ENCODE measurements at regions not wholly inside any gene's neighbourhood (a gene's known extent, or its start where the extent isn't known, plus 50 kb on each side); places are given as distances from the start of the nearest gene placed in this dataset.

DNA sequence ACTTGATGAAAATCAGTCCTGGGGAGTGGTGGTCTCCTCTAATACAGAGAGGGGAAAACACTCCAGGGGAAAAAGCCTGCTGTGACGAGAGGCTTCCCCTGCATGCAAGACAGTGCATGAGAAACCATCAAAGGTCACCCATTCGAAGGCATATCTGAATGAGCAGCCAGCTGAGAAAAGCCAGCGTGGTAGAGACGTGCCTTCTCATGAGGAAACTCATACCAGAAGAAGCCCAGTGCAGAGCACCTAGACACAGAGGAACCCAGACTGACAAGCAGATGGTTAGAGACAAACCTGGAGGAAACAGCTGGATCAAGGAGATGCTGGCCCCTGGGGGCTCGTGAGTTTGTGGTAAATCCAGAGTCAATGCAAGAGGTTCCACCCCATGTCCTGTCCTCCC is 534.8 kb downstream of the BRD1 start:
- DNase-seq: no peak

DNA sequence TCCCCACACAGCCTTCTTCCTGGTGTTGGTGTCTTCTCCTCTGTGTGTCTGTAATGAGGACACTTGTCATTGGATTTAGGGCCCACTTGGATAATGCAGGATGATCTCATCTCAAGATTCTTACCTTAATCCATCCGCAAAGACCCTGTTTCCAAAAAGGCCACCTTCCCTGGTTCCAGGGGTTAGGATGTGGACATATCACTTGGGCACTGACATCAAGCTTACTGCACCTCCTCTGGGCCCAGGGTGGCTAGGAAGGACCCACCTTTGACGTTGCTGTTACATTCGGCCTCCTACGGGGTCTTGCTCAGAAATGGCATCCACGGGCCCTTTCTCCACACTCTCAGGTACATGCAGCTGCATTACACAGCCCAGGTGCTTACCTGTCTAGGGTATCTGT is 535.9 kb downstream of the BRD1 start:
- no peak for DNase-seq

DNA sequence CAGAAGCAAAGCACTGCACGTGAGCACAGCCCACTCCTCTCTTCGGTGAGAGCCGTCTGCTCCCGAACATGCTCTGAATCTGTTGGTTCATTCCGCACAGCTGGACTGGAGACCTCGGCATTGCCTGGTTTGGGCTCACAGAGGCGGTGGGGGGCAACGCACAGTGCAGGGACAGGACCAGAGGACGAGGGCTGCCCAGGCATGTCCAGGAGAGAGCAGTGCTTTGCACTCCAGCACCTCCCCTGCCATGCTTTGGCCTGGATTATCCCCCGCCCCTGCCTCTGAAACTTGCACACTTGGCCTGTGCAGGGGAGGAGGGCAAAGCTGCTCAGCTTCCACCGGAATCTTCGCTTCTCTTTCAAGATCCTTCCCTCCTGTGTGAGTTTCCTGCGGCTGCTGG is 536.5 kb downstream of the BRD1 start:
- DNase-seq: no peak

DNA sequence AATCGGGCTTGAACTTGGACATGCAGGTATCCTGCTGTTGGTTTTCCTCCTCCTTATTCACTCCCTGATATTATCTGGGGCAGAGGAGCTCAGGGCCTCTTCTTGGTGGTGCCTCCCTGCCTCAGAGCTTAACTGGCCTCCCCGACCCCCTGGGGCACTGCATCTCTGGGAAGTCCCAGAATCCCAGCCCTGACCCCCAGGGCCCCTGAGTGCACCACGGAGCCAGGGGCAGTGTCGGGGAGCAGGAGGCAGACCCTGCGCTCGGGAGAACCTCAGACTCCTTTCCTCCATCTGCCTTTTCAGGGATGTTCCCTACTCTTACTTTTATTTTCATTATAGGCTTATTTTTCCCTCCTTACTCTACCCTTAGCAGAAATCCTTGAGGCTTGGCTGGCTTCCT is 537.0 kb downstream of the BRD1 start:
- DNase-seq: no peak

DNA sequence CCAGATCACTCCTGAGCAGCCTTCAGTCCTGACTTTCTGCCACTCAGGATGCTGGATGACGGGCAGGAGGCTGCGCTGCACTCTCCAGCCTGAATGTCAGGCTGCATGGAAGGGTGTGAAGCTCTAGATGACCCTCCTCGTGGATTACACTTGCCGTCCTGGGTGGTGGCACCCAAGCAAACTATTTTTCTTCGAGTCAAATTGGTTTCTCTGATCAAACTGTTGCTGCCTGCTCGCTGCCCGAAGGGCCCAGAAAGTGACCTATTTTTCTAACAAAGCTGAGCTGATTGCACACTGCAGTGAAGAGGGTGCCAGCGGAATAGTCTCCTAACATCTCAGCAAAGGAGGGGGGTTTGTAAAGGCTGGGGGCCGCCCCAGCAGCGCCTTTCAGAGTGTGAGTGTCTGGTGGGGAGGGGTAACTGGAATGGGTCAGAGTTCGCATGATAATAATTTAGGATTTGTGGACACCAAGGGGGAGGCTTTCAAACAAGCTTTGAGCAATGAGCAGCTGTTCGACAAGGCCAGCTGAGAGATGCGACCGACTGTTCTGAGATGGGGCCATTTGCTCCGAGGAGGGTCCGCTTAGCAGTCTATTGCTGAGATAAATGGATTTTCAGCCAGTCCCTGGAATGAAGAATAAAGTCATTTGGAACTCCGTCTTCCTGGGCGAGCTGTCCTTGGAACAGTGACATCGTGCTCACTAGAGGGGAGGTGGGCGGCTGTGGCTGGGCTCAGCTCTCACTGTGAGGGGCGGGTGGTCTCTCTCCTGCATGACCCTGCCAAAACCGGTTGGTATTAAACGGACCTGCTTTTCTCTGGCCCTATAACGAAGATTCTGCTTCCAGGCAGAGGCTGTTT is 537.6 kb downstream of the BRD1 start:
- no peak for DNase-seq

DNA sequence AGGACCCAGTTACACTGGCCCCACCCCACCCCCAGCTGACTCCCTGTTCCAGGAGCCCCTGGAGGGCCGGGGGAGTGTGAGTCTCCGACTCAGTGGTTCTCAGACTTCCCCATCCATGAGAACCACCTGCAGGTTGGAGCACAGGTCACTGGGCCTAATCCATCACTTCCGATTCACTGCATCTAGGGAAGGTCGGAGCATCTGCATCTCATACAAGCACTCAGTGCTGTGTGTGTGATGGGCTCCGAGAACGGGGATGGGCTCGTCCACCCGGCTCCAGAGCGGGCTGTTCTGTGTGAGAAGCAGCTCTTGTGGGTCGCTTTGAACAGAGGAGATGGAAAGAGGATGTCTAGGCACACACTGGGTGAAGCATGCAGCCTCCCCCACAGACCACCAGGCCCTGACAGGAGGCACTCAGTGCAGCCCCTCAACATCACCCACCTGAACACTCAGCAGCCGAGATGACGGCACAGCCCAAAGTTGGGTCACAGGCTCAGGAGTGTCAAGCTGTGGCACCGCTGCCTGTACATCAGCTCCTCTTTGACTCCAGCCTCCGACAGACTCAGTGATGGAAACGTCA is 541.4 kb downstream of the BRD1 start:
- no peak for DNase-seq

DNA sequence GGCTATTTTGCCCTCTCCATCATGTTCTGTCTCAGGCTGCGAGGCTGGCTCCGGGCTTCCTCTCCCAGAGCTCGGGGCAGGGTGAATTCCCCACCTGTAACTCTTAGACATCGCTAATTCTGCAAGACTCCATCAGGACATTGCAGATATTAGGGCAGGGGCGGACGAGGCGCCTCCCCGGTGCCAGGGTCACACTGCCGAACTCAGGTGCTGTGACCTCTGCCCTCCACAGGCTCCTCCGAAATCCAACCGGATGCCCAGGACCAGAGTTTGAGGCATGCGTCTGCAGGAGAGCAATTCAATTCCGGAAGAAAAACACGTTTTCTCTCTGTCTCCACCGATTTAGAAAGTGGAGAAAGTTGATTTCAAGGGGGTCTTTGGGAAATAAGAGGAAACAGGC is 542.7 kb downstream of the BRD1 start:
- no peak for DNase-seq

DNA sequence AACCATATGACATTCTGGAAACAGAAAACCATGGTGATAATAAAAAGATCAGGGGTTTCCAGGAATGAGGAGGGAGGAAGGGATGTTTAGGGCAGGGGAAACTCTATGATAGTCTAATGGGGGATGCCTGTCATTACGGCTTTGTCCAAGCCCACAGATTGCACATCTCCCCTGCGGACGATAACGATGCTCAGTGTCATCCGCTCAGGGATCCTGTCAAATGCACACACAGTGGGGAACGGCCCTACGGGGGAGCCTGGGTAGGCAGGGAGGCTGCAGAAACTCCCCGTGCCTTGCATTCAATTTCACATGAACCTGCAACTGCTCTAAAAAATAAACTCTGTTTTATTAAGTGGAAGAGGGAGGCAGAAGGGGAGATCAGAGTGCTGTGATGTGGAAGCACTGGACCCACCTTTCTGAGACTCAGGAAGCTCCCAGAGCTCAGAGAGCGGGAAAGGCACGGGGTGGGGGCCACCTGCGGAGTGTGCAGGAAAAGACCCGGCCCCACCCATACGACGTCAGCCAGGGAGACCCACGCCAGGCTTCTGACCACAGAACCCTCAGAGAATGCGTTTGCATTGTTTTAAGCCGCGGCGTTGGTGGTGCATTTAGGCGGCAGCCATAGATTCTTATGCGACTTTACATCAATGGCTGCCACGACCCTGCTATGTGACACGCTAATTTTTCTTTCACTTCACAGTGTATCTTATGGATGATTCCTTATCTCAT is 543.5 kb downstream of the BRD1 start:
- no peak for DNase-seq

DNA sequence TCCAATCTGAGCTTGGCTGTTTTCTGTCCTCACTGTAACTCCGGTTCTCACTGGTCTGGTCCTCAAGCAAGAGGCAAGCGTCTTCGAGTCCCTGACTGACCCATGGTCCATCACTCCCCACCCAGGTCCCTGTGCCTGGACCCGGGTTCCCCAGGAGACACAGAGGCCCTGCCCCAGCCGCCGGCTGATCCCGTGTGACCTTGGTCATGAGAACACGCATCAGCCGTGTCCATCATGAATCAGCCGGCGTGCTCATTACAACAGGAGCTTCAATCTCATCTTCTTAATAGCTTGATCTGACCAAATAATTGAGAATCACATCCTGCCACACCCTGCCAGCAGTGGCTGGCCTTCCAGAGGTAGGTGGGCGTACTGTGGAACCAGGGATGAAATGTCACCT is 545.1 kb downstream of the BRD1 start:
- no peak for DNase-seq

DNA sequence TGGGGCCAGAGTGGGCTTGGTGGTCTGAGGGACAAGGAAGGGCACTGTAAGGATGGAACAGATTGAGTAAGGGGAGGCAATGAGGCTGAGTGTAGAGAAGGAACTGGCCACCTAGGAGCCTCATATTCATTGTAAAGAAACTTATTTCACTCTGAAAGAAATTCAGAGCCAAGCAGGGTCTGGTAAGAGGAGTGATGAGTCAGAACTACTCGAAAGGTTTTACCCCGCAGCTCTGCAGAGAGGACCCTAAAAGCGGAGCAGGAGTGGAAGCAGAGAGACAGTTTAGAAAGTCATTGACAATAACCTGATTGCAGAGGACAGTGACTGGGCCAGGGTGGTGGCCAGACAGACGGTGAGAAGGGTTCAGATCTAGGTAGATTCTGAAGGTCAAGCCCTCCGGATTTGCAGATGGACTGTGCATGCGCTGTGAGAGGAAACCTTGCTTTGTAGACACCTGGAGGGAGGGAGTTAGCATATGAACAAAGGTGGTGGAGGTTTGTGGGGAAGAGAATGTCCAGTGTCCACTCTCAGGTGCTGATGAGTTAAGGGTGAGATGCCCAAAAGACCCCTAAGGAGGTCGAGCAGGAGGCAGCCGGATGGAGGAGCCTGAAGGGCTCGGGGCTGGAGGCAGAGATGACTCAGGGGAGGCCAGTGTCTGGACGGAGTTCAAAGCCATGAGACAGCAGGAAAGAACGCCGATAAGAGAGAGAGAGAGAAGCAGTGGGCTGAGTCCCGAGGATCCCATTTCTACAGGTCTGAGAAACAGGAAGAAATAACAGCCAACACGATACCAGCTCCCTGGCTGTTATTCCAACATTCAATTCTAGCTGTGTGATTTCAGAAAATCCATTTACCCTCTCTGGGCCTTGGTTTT is 546.0 kb downstream of the BRD1 start:
- DNase-seq: no peak

DNA sequence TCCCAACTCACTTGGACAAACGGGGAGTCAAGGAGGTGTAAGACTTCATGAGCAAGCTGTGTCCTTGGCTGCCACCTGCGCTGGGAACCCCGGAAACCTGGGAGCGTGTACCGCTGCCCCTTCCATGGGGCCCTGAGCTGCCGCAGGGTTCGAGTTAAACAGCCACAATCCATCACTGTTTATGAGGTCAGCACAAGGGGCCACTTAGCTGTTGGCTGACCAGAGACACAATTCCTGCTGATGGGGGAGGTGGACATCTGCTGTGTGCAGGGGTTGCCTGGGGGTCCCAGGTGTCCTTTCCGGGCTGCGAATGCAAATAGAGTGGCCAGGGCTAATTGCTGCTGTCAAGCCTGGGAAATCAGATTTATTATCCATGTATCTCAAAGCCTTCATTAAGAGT is 549.3 kb downstream of the BRD1 start:
- no peak for DNase-seq

DNA sequence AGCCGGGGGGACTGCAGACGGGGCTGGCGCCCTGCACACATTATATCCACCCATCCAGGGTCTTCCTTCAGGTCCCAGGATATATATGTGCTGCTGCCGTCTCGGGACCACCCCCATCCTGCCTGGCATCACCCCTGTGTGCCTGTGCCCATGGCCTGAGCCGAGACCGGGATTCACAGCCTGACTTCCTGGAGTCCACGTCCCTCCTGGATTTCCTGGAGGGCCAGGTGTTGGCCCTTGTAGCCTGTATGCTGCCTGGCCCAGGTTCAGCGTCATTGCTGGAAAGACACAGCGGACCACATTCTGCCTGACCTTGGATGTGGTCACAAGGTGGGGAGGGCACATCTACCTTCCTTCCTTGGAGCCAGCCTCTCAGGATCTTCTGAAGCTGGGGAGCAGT is 551.1 kb downstream of the BRD1 start:
- DNase-seq: no peak

DNA sequence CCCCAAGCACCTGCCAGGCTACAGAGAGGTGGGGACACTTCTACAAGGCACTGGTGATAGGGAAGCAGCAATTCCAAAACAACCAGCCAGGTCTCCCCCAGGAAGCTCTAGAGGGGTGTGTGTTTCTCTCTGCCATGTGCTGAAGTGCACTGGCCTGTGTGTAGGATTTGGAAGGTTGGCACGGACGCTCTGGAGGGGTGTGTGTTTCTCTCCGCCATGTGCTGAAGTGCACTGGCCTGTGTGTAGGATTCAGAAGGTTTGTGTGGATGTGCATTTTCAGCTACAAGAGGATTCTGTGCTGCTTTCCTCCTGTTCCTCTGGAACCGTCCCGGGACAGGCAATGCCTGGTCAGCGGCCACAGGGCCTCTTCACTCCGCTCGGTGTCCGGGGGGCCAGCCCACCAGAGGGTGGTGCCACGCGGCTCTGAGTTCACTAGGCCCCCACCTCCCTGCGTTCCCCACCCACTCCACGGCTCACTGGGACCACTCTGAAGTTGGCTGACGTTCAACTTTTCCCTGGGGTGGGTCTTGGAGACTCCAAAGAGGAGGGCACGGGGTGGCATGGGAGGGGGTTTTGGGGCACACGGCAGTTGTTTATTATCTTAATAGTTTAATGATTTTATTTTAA is 552.8 kb downstream of the BRD1 start:
- no peak for DNase-seq

DNA sequence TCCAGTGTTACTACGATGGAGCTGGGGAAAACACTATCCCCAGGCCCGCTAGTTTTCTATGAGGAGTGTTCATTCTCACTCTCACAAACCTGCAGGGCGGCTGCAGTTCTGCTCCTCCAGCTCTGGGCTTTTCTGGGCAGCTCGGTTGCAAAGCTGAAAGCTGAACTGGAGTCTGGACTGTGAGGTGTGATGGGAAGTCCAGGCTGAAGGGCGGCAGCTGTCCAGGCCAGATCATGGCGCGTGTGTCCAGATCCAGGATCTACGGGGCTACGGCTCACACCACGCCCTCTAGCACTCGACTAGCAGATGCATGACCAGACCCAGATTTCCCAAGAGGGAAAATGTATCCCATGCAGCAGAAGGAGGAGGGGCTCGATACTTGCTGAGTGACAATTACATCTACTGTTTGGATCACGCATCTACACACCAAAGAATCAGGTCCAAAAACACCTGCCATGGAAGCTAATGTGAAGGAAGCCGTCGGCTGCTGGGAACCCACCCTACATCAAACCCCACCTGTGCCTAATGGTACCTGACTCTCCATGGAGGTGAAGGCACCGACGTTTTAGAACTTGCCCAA is 555.0 kb downstream of the BRD1 start:
- DNase-seq: no peak

DNA sequence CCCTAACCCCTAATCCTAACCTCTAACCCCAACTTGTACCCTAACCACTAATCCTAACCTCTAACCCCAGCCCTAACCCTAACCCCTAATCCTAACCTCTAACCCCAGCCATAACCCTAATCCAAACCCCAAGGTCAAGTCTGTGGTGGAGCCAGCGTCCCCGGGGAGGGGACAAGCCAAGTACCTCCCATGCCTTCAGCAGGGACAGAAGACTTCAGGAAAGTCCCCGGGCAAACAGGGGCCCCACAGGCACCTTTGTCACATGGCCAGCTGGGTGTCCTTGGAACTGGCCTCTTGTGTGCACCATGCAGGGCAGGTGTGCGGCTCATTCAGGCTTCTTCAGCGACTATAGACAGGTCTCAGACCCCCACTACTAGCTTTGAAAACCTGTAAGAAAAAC is 555.8 kb downstream of the BRD1 start:
- DNase-seq: no peak

DNA sequence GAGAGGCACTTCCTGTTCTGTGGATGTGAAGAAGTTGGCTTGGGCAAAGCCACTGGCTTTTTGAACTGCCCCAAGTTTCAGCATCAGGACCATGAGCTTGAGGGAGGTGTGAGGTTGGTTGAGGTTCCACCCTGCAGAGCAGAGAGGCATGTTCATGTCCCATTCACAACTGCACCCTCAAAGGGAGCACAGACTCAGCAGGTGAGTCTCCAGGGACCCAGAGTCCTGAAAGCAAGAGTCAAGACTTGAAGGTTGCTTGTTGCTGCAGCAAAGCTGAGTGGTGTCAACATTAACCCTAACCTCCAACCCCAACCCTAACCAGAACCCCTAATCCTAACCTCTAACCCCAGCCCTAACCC is 556.3 kb downstream of the BRD1 start:
- DNase-seq: no peak

DNA sequence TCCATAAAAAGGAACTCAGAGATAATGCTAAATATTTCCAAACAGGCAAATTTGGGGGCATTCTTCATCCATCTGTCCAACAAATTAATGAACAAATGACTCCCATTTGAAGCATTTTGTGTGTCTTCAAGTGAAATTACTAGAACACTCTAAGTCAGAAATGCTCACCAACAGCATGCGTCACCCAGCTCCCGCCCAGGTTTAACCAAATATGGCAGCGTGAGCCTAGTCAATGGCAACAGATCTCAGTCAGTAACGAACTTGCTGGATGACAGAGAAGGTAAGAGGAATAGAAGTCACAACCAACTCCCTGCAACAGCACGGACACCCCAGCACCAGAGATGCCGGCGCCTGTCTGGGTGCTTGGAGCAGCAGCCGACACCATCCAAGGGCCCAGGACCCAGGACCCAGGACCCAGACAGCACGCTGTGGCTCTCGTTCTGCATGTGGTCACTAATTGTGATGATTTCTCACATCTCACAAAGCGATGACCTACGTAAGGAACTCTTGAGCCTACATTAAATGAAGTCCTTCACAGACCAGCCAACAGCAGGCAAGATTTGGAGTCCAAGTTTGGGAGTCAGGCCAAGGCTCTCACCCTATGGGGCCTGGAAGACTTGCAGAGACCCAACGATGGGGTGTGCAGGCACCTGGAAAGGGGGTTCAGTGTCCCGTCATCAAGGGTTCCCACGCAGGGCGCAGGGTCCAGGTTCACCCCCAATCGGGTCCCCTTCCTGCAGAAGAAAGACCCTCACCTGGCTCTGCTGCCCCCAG is 556.9 kb downstream of the BRD1 start:
- DNase-seq: no peak

DNA sequence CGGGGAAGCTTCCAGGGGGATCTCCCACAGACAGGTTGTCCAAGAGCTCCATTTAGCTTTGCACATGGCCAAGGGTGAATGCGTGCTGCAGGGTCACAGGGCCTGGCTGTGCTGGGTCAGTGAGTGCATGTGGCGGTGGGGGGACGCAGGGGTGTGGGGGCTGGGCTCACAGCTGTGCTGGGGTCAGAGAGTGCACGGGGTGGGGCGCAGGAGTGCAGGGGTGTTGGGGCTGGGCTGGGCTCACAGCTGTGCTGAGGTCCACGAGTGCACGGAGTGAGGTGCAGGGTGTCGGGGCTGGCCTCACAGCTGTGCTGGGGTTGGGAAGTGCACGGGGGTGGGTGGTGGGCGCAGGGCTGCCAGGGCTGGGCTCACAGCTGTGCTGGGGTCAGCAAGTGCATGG is 557.7 kb downstream of the BRD1 start:
- DNase-seq: no peak

DNA sequence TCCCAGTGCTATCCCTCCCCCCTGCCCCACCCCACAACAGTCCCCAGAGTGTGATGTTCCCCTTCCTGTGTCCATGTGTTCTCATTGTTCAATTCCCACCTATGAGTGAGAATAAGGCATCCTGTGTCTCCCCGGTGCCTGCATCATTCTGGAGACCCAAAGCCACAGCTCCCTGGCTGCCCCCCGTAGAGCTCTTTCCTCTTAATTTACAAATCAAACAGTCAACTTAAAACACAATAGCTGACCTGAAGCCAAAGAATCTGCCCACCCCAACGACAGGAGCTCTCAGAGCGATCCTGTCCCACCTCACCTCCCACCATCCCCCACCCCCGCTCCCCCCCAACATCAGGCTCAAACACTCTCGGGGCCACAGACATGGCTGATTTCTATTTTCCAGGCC is 558.3 kb downstream of the BRD1 start:
- no peak for DNase-seq

DNA sequence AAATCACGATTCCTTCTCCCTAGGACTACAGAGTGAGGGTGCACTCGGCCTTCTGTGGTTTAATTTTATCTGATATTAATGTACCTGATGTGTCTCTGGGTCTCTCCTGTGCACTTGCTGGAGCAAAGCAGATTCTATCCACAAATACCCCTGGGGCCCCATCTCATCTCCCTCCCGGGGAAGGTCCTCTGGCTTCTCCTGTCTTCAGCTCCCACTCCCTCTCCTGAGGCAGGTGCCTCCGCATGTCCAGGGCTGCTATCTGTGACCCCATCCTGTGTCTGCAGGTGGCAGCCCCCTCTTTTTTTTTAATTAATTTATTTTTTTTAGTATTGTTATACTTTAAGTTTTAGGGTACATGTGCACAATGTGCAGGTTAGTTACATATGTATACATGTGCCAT is 558.7 kb downstream of the BRD1 start:
- DNase-seq: no peak

DNA sequence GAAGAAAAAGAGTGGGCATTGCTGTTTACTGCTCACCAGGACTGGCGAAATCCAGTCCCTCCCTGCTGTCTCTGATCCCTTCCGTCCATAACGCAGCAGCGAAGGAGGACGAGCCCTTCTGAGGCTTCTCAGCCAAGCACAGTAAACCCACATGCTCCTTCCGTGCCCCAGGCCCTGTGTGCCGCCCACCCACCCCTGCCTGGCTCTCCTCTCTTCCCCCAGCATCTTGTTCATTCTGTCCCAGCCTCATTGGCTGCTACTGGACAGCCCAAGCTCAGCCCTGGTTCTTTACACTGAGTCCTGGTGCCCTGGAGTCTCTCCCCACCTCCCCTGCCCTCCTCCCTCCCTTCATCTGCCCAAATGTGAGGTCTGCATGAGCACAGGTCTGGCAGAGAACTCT is 559.7 kb downstream of the BRD1 start:
- DNase-seq: no peak
